ENCODE measurements at regions not wholly inside any gene's neighbourhood (a gene's known extent, or its start where the extent isn't known, plus 50 kb on each side); places are given as distances from the start of the nearest gene placed in this dataset.

- no peak for DNase-seq (ENCODE audit: low spot score)
- no peak for TF ChIP-seq CTCF (IDR thresholded peaks at IDR 0.05; ENCODE audit: extremely low read depth, insufficient read depth, missing control alignments)
- in situ Hi-C loops (cut with MboI; ENCODE audit: low pct_unique_long_range_greater_than_20kb, low sequenced_read_pairs, unreplicated experiment): no loop called here
Measured at GRCh38 chr4:96763546-96763945, 923.7 kb downstream of the PDHA2 start.

GRCh38 chr4:96766359-96766758 lies 926.5 kb downstream of the PDHA2 start:
- no peak for DNase-seq (ENCODE audit: low spot score)
- no peak for TF ChIP-seq CTCF (IDR thresholded peaks at IDR 0.05; ENCODE audit: extremely low read depth, insufficient read depth, missing control alignments)
- in situ Hi-C loops (cut with MboI; ENCODE audit: low pct_unique_long_range_greater_than_20kb, low sequenced_read_pairs, unreplicated experiment): no loop called here

GRCh38 chr4:96767815-96768480 lies 928.1 kb downstream of the PDHA2 start:
- no peak for TF ChIP-seq CTCF (IDR thresholded peaks at IDR 0.05; ENCODE audit: extremely low read depth, insufficient read depth, missing control alignments)
- no peak for DNase-seq (ENCODE audit: low spot score)
- in situ Hi-C loops (cut with MboI; ENCODE audit: low pct_unique_long_range_greater_than_20kb, low sequenced_read_pairs, unreplicated experiment): no loop called here

GRCh38 chr4:96775501-96775900 lies 935.6 kb downstream of the PDHA2 start:
- TF ChIP-seq CTCF (IDR thresholded peaks at IDR 0.05; ENCODE audit: extremely low read depth, insufficient read depth, missing control alignments): no peak
- no peak for DNase-seq (ENCODE audit: low spot score)
- in situ Hi-C loops (cut with MboI; ENCODE audit: low pct_unique_long_range_greater_than_20kb, low sequenced_read_pairs, unreplicated experiment): no loop called here

- no peak for DNase-seq (ENCODE audit: low spot score)
- TF ChIP-seq CTCF (IDR thresholded peaks at IDR 0.05; ENCODE audit: extremely low read depth, insufficient read depth, missing control alignments): no peak
- in situ Hi-C loops (cut with MboI; ENCODE audit: low pct_unique_long_range_greater_than_20kb, low sequenced_read_pairs, unreplicated experiment): no loop called here
Measured at GRCh38 chr4:96776920-96777527, 937.1 kb downstream of the PDHA2 start.

GRCh38 chr4:96784336-96784735 lies 944.4 kb downstream of the PDHA2 start:
- DNase-seq (ENCODE audit: low spot score): no peak
- in situ Hi-C loops (cut with MboI; ENCODE audit: low pct_unique_long_range_greater_than_20kb, low sequenced_read_pairs, unreplicated experiment): no loop called here

More at GRCh38 chr4:96784336-96784735, 944.4 kb downstream of the PDHA2 start:
- no peak for TF ChIP-seq CTCF (IDR thresholded peaks at IDR 0.05; ENCODE audit: extremely low read depth, insufficient read depth, missing control alignments)
